ENCODE measurements at regions not wholly inside any gene's neighbourhood (a gene's known extent, or its start where the extent isn't known, plus 50 kb on each side); places are given as distances from the start of the nearest gene placed in this dataset.
"Not testable (repeated sequence)": the region's sequence is repeated elsewhere in the genome, so short reads cannot be mapped to it uniquely, and the experiment has no call there.

DNA sequence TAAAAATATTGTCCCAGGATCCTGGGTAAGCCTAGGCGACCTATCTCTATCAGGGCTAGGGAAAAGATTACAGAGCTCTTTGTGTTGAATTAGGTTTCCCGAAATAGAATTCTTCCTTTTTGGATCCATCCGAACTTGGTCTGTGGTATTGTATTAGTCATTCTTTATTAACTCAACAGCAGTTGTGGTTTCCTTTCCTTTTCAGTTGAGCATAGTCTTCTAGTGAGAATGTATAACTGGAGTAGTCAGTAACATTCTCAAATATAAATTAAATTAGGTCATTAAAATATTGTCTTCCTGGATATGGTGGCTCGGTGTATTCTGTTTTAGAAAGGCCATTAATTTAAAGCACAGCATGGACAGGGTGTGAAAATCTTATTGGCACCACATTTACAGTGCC lies 520.4 kb downstream of the NLGN4X start:
- ATAC-seq (no peak), DNase-seq (ENCODE audit: low spot score) (no peak)

DNA sequence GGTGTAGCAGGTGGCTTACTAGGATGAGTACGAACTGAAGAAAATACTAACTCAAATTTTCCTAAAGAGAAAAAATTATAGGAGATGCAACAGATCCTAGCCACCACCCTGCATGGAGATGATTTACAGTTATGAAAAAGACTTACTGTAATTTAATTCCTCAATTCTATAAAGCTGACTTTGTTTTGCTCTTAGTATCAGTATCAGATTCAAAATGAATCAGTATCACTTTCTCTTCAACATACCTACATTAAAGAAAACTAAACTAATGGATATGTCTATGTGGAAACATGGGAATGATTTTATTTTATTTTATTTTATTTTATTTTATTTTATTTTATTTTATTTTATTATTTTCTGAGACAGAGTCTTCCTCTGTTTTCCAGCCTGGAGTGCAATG lies 525.8 kb downstream of the NLGN4X start:
- DNase-seq (ENCODE audit: low spot score) (no peak), ATAC-seq (no peak)

DNA sequence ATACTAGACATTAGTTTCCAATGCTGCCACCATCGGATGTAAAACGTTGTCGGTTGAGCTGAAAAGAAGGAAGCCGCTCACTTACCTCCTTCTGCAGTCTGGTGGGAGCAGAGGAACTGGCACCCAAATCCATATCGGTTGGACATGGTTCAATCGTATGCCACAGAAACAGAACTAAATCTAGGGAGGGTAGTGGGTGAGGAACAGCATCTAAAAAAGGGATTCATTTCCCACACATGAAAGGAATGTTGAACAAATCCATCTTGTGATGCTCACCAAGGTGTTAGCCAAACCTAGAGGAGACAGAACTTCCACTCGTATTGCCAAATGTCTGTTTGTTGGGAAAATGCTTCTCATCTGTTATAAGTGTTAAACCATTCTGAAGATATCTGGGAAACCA lies 532.7 kb downstream of the NLGN4X start:
- no peak for ATAC-seq

GRCh38 chrX:5683996-5684395 lies 544.7 kb downstream of the NLGN4X start:
- ATAC-seq (no peak), DNase-seq (ENCODE audit: low spot score) (no peak)

More for the DNA sequence above, 532.7 kb downstream of the NLGN4X start:
- no peak for DNase-seq (ENCODE audit: low spot score)

GRCh38 chrX:5681159-5681558 lies 547.5 kb downstream of the NLGN4X start:
- DNase-seq (ENCODE audit: low spot score) (no peak), ATAC-seq (no peak)

GRCh38 chrX:5674036-5674435 lies 554.6 kb downstream of the NLGN4X start:
- DNase-seq (ENCODE audit: low spot score): no peak
- no peak for ATAC-seq

GRCh38 chrX:5672099-5672498 lies 556.6 kb downstream of the NLGN4X start:
- DNase-seq (ENCODE audit: low spot score) (no peak), ATAC-seq (no peak)

DNA sequence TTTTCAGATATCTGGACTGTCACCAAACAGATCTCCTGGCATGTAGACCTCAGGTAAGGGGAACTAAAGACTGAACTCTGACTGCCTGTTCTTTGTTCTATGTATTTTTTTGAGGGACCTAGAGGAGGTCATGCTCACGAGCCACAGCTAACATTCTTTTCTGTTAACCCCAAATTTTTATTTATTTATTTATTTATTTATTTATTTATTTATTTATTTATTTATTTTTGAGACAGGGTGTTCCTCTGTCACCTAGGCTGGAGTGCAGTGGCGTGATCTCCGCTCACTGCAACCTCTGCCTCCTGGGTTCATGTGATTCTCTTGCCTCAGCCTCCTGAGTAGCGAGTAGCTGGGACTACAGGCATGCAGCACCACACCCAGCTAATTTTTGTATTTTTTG lies 562.0 kb downstream of the NLGN4X start:
- ATAC-seq; DNase-seq (ENCODE audit: low spot score): not testable (repeated sequence)

DNA sequence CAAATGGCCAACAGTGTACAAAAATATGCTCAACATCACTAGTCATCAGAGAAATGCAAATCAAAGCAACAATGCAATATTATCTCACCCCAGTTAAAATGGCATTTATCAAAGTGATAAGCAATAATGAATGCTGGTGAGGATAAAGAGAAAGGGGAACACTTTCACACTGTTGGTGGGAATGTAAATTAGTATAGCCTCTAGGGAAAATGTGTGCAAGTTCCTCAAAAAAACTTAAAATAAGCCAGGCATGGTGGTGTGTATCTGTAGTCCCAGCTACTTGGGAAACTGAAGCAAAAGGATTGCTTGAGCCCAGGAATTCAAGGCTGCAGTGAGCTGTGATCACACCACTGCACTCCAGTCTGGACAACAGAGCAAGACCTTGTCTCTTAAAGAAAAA lies 572.1 kb downstream of the NLGN4X start:
- DNase-seq (ENCODE audit: low spot score) (no peak), ATAC-seq (no peak)

- no peak for ATAC-seq
- no peak for DNase-seq (ENCODE audit: low spot score)
Measured at GRCh38 chrX:5650904-5651303, 577.8 kb downstream of the NLGN4X start.

GRCh38 chrX:5648941-5649568 lies 579.6 kb downstream of the NLGN4X start:
- no peak for ATAC-seq
- no peak for DNase-seq (ENCODE audit: low spot score)

DNA sequence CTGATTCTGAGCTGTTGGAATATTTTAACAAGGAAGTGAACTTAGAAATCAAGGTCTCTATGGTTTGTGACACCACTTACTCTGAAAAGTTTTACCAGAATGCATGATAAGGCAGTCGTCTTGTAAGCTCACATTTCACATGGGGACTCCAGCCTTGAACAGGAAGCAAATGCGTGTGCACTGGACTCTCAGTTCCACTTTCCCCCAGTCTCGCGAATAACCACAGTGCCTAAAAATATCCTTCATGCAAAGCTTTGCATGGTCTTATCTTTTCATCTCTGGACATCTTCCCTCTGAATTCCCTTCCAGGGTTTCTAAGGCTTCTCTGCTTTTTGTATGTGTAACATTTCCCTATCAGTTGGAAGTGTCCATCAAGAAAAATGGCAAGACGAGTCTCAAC lies 581.8 kb downstream of the NLGN4X start:
- no peak for ATAC-seq

DNA sequence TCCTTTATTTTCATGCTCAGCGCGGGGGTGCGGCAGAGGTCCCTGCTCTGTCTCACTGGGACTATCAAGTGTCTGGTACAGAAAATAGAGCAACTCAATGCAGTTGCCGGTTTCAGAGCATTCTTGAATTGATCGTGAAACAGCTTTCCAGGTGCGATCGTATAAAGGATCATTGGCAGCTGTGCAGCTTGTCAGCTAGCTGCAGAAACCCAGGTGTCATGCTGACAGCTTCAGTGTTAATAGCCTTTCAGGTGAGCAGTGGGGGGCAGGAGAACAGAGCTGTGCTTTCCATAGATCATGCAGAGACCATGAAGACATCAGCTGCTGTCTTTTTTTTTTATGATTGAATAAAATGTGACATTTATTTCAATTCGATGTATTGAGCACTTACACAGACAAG lies 583.9 kb downstream of the NLGN4X start:
- DNase-seq (ENCODE audit: low spot score) (no peak), ATAC-seq (no peak)

More for the DNA sequence above, 581.8 kb downstream of the NLGN4X start:
- DNase-seq (ENCODE audit: low spot score): no peak

DNA sequence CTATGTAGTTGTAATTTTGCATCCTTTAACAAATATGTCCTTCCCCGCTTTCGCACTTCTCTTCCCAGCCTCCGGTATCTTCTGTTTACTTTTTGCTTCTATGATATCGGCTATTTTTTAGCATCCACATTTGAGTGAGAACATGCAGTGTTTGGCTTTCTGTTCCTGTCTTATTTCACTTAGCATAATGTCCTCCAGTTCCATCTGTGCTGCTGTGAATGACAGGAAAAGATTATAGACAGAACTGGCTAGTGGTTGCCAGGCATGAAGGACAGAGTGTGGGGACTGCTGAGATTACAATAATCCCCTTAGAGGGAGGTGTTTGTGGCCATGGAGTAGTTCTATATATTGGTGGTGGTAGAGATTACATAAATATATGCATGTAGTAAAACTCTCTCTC lies 588.6 kb downstream of the NLGN4X start:
- no peak for ATAC-seq
- DNase-seq (ENCODE audit: low spot score): no peak

- ATAC-seq (no peak), DNase-seq (ENCODE audit: low spot score) (no peak)
Measured at GRCh38 chrX:5638572-5638971, 590.1 kb downstream of the NLGN4X start.

DNA sequence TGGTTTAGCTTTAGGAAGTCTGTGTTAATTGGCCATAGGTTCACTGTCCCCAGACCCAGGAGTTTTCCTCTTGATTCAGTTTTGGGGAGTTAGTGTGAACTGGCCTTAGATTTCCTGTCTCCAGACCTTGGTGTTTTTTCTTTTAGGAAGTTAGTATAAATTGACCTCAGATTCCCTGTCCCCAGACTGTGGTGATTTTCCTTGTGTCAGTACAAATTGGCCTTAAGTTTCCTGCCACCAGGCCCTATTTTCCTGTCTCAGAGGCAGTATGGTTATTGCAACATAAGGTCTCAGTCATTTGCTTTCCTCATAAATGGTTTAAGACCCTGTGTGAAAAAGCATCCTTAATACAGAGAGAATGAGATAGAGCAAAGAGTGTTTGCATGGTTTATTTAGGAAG lies 595.8 kb downstream of the NLGN4X start:
- DNase-seq (ENCODE audit: low spot score) (no peak), ATAC-seq (no peak)

DNA sequence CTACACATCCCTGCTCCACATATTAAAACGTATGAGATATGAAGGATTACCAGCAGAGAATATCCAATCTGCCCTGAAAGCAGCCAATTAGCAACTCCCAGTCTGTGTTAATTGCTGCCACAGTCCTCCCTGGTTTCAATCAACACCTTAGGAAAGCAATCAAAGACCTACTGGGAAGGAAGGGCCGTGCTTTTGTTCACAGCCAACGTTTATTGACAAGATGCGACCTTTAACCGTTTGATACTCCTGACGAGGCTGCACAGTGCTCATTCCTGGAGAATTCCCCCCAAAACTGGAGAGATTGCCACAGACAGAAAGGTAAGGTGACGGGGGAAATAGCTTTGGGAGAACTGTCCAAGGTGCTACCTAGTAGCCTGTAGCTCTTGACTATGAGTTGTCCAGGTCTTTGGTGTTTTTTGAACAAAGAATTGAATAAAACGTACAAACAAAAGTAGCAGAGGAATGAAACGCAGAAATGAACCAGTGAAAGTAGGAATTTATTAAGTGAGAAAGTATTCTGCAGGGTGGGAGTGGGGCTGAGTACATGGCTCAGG lies 596.5 kb downstream of the NLGN4X start:
- no peak for ATAC-seq

DNA sequence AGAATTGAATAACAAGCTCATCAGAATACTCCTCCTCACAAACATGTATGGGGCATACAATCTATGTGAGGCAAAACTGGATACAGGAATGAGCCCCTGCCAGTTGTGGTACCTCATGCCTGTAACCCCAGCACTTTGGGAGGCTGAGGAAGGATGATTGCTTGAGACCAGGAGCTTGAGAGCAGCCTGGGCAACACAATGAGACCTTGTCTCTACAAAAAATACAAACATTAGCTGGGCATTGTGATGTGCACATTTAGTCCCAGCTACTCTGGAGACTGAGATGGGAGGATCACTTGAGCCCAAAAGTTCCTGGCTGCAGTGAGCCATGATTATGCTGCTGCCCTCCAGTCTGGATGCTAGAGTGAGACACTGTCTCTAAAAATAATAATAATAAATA lies 611.0 kb downstream of the NLGN4X start:
- ATAC-seq: no peak
- DNase-seq (ENCODE audit: low spot score): no peak

More for the DNA sequence above, 596.5 kb downstream of the NLGN4X start:
- no peak for DNase-seq (ENCODE audit: low spot score)

DNA sequence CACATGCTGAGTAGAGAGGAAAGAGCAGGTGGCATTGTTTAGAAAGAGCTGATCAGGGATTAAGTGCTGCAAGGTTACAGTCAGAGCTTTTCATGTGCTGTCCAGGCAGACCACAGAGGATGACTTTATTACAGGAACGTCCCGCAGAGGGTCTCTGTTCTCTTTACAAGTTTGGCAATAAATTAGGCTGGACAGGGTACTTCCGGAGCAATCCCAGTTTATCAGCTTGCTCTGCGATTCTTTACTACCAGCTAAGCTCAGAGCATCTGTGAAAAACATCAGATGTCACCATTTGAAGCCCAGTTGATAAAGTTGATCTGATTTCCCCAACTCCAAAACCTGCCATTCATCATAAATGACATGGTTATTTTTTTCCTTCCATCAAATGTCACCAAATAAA lies 633.1 kb downstream of the NLGN4X start:
- ATAC-seq (no peak), DNase-seq (ENCODE audit: low spot score) (no peak)

GRCh38 chrX:5586726-5587125 lies 641.9 kb downstream of the NLGN4X start:
- no peak for ATAC-seq
- no peak for DNase-seq (ENCODE audit: low spot score)

GRCh38 chrX:5575407-5575806 lies 653.3 kb downstream of the NLGN4X start:
- DNase-seq (ENCODE audit: low spot score) (no peak), ATAC-seq (no peak)

GRCh38 chrX:5568934-5569333 lies 659.7 kb downstream of the NLGN4X start:
- ATAC-seq: no peak

DNA sequence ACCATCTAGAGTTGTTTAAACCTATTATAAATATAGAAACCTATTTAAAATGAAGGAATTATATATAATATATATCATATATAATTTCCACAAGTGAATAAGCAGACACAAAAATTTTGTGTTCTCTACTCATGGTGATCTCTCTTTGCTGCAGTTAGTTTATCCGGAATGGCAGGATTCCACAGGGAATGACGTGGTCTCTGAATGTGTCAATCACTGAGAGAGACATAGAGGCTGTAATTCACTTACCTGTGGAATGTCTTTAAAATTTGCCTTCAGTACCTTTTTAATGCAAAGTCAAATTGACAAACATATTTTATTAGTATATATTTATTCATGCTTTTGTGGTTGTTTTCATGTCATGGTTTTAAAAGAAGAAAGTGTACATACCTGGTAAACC lies 669.3 kb downstream of the NLGN4X start:
- no peak for DNase-seq (ENCODE audit: low spot score)
- ATAC-seq: no peak

More at GRCh38 chrX:5568934-5569333, 659.7 kb downstream of the NLGN4X start:
- no peak for DNase-seq (ENCODE audit: low spot score)
